T-cell (primary cell): ENCODE measurements at regions not wholly inside any gene's neighbourhood (a gene's known extent, or its start where the extent isn't known, plus 50 kb on each side); places are given as distances from the start of the nearest gene placed in this dataset.

Source experiments
- ATAC-seq, 4 experiments: fragments of 200-7000 bp in 3 of 4; fragments of 150-1000 bp in 1 of 4; cut with Tn5 transposase; replicated peaks in 1 of 4; 1 replicate in 3 of 4; 2 replicates in 1 of 4; pipeline ENCODE4 v1.10.0; 2021; ENCODE audit warnings: moderate library complexity in 3 of 4, mild to moderate bottlenecking in 2 of 4, moderate number of reproducible peaks in 1 of 4
- CTCF ChIA-PET, 2 donors: fragments of 300-600 bp; sonication (Branson Sonifier 250); formaldehyde crosslinking; loops; one replicate each; lab custom pipeline; 2022; ENCODE audit warnings: antibody characterized with exemption in 2 of 2; lab: Charles Lee
- POLR2A ChIA-PET, 2 donors: fragments of 300-600 bp; sonication (Branson Sonifier 250); formaldehyde crosslinking; loops; one replicate each; lab custom pipeline; 2022; ENCODE audit warnings: antibody characterized with exemption in 2 of 2; lab: Charles Lee
- DNase-seq, 35 experiments: peaks; one replicate each; pipeline versions ENCODE4 v3.0.0 to v3.0.0-alpha.2; 2013 to 2023
- H3K27ac ChIP-seq: one replicate; pipeline ENCODE4 v1.5.1; 2013; ENCODE audit warnings: low read length
- H3K27me3 ChIP-seq, 2 experiments: replicated peaks in 1 of 2; 1 replicate in 1 of 2; 2 replicates in 1 of 2; pipeline versions ENCODE4 v1.6.1 to v1.7.0; 2013; ENCODE audit warnings: low read length in 1 of 2, mixed read lengths in 1 of 2; ENCODE audit not compliant: control insufficient read depth in 2 of 2, insufficient read depth in 2 of 2; ENCODE audit errors: extremely low read depth in 1 of 2
- H3K36me3 ChIP-seq, 2 donors: 1 replicate in 1 of 2; 2 replicates in 1 of 2; pipeline versions ENCODE4 v1.6.1 to v1.7.0; 2013; ENCODE audit warnings: low read length in 1 of 2; ENCODE audit not compliant: control insufficient read depth in 2 of 2, insufficient read depth in 1 of 2; ENCODE audit errors: extremely low read depth in 1 of 2
- H3K4me1 ChIP-seq, 2 experiments: 1 replicate in 1 of 2; 2 replicates in 1 of 2; pipeline versions ENCODE4 v1.6.1 to v1.7.0; 2013; ENCODE audit warnings: low read length in 2 of 2, mixed read lengths in 1 of 2; ENCODE audit not compliant: insufficient read depth in 2 of 2, control insufficient read depth in 1 of 2; ENCODE audit errors: extremely low read depth in 1 of 2
- H3K4me3 ChIP-seq, 2 donors: 1 replicate in 1 of 2; 2 replicates in 1 of 2; pipeline versions ENCODE4 v1.5.1 to v1.7.0; 2013; ENCODE audit warnings: mild to moderate bottlenecking in 2 of 2, low read length in 1 of 2, moderate library complexity in 1 of 2; ENCODE audit not compliant: control insufficient read depth in 1 of 2; ENCODE audit errors: extremely low read depth in 1 of 2
- H3K9me3 ChIP-seq: 2 replicates; pipeline ENCODE4 v1.7.0; 2013
- H3K27ac Mint-ChIP-seq, 2 donors: one replicate each; pipeline ENCODE4 v1.8.0; 2020 to 2021; ENCODE audit warnings: mild to moderate bottlenecking in 2 of 2, mixed read lengths in 2 of 2
- H3K27me3 Mint-ChIP-seq, 2 donors: one replicate each; pipeline ENCODE4 v1.8.0; 2021 to 2022; ENCODE audit warnings: mixed read lengths in 2 of 2
- H3K36me3 Mint-ChIP-seq: one replicate; pipeline ENCODE4 v1.8.0; 2021; ENCODE audit warnings: mixed read lengths
- H3K4me1 Mint-ChIP-seq, 3 donors: one replicate each; pipeline ENCODE4 v1.8.0; 2020 to 2022; ENCODE audit warnings: mixed read lengths in 3 of 3, mild to moderate bottlenecking in 1 of 3
- H3K4me3 Mint-ChIP-seq, 3 donors: one replicate each; pipeline ENCODE4 v1.8.0; 2020 to 2022; ENCODE audit warnings: mild to moderate bottlenecking in 3 of 3, mixed read lengths in 3 of 3, moderate library complexity in 3 of 3
- H3K9me3 Mint-ChIP-seq, 3 donors: one replicate each; pipeline ENCODE4 v1.8.0; 2020 to 2022; ENCODE audit warnings: mixed read lengths in 3 of 3
- WGBS: methylation state at CpG from one replicate; pipeline ENCODE4 v1.1.5; 2013; ENCODE audit warnings: missing lambda C conversion rate; ENCODE audit not compliant: insufficient coverage; 5-methylcytosine and 5-hydroxymethylcytosine counted together

GRCh38 chr18:73897517-73897916 lies 250.1 kb downstream of the FBXO15 start:
- ChIA-PET POLR2A (interaction anchor here in 1 of 2 donors (0.6 kb wide), 1 partner anchor 10 kb away, joined by 3 read pairs; no protein-coding TSS in a partner anchor), CTCF (no interaction called here)
- DNase-seq (no peak), ATAC-seq (no peak)
- H3K4me1 ChIP-seq = no peaks in the 10 kb centered on the region
- no peaks in the 10 kb centered on the region for H3K4me1 Mint-ChIP-seq
- no peaks in the 10 kb centered on the region for H3K9me3 ChIP-seq
- WGBS = no CpG with 5 or more reads among the region's 1 CpG
- H3K27me3 ChIP-seq = no peaks in the 10 kb centered on the region
- no peak overlapping the region for H3K4me3 Mint-ChIP-seq
- no peak overlapping the region for H3K27ac Mint-ChIP-seq
- no peak overlapping the region for H3K27ac ChIP-seq
- no peaks in the 10 kb centered on the region for H3K36me3 Mint-ChIP-seq
- H3K27me3 Mint-ChIP-seq = no peaks in the 10 kb centered on the region
- H3K9me3 Mint-ChIP-seq = no peaks in the 10 kb centered on the region
- no peaks in the 10 kb centered on the region for H3K36me3 ChIP-seq
- no peak overlapping the region for H3K4me3 ChIP-seq

- WGBS = no CpG with 5 or more reads among the region's 3 CpGs
- ATAC-seq = no peak
- POLR2A ChIA-PET = no interaction called here
- no peaks in the 10 kb centered on the region for H3K36me3 ChIP-seq
- Mint-ChIP-seq H3K4me1 (no peaks in the 10 kb centered on the region), H3K27me3 (no peaks in the 10 kb centered on the region), H3K27ac (no peak overlapping the region), H3K9me3 (no peaks in the 10 kb centered on the region), H3K36me3 (no peaks in the 10 kb centered on the region), H3K4me3 (no peak overlapping the region)
- DNase-seq = no peak
- no peaks in the 10 kb centered on the region for H3K9me3 ChIP-seq
- H3K4me1 ChIP-seq = no peaks in the 10 kb centered on the region
- CTCF ChIA-PET = no interaction called here
- H3K4me3 ChIP-seq = no peak overlapping the region
- no peak overlapping the region for H3K27ac ChIP-seq
- H3K27me3 ChIP-seq = peaks cover 0 to under 1% of the 10 kb centered on the region in 2 experiments
Observed at GRCh38 chr18:73896685-73897084, 250.9 kb downstream of the FBXO15 start.

- no peaks in the 10 kb centered on the region for H3K9me3 Mint-ChIP-seq
- H3K4me3 Mint-ChIP-seq = no peak overlapping the region
- H3K27me3 ChIP-seq = peaks cover 0 to 5% of the 10 kb centered on the region in 2 experiments
- no peak overlapping the region for H3K27ac ChIP-seq
- H3K9me3 ChIP-seq = no peaks in the 10 kb centered on the region
- no peaks in the 10 kb centered on the region for H3K36me3 ChIP-seq
- no peaks in the 10 kb centered on the region for H3K36me3 Mint-ChIP-seq
- CTCF ChIA-PET = interaction anchor here in 1 of 2 donors (0.6 kb wide), 2 partner anchors 25 to 72 kb away, joined by 3 to 4 read pairs; no protein-coding TSS in a partner anchor
- no peak overlapping the region for H3K27ac Mint-ChIP-seq
- H3K4me1 ChIP-seq = no peaks in the 10 kb centered on the region
- DNase-seq = no peak
- 20% methylated on average over 1 of the region's 4 CpGs for WGBS
- H3K4me1 Mint-ChIP-seq = no peaks in the 10 kb centered on the region
- POLR2A ChIA-PET = no interaction called here
- H3K4me3 ChIP-seq = no peak overlapping the region
- peaks cover 0 to under 1% of the 10 kb centered on the region in 2 donors for H3K27me3 Mint-ChIP-seq
- no peak for ATAC-seq
Observed at GRCh38 chr18:73895701-73896100, 251.9 kb downstream of the FBXO15 start.

GRCh38 chr18:73893880-73894279 lies 253.8 kb downstream of the FBXO15 start:
- Histone ChIP-seq H3K27ac (no peak overlapping the region), H3K27me3 (peaks cover 0 to 6% of the 10 kb centered on the region in 2 experiments), H3K36me3 (no peaks in the 10 kb centered on the region), H3K4me3 (no peak overlapping the region), H3K9me3 (no peaks in the 10 kb centered on the region), H3K4me1 (no peaks in the 10 kb centered on the region)
- ATAC-seq = no peak
- ChIA-PET CTCF (no interaction called here), POLR2A (no interaction called here)
- Mint-ChIP-seq H3K27me3 (peaks cover 0 to 3% of the 10 kb centered on the region in 2 donors), H3K27ac (no peak overlapping the region), H3K9me3 (no peaks in the 10 kb centered on the region), H3K4me1 (no peaks in the 10 kb centered on the region), H3K4me3 (no peak overlapping the region), H3K36me3 (no peaks in the 10 kb centered on the region)
- WGBS = 13% methylated on average over 1 of the region's 3 CpGs
- DNase-seq = no peak

- ChIA-PET CTCF (no interaction called here), POLR2A (no interaction called here)
- peaks cover 0 to 6% of the 10 kb centered on the region in 2 experiments for H3K27me3 ChIP-seq
- Mint-ChIP-seq H3K27me3 (peaks cover 0 to 3% of the 10 kb centered on the region in 2 donors), H3K4me1 (no peaks in the 10 kb centered on the region), H3K4me3 (no peak overlapping the region), H3K36me3 (no peaks in the 10 kb centered on the region), H3K27ac (no peak overlapping the region), H3K9me3 (no peaks in the 10 kb centered on the region)
- DNase-seq = no peak
- no peak overlapping the region for H3K4me3 ChIP-seq
- WGBS = 79% methylated on average over 14 of the region's 20 CpGs
- H3K36me3 ChIP-seq = no peaks in the 10 kb centered on the region
- H3K9me3 ChIP-seq = no peaks in the 10 kb centered on the region
- no peak for ATAC-seq
- no peaks in the 10 kb centered on the region for H3K4me1 ChIP-seq
- no peak overlapping the region for H3K27ac ChIP-seq
Observed at GRCh38 chr18:73891572-73892421, 255.8 kb downstream of the FBXO15 start.

- no peaks in the 10 kb centered on the region for H3K9me3 Mint-ChIP-seq
- Histone ChIP-seq H3K4me1 (no peaks in the 10 kb centered on the region), H3K27me3 (peaks cover 0 to 10% of the 10 kb centered on the region in 2 experiments), H3K27ac (no peak overlapping the region), H3K36me3 (no peaks in the 10 kb centered on the region), H3K4me3 (no peak overlapping the region), H3K9me3 (no peaks in the 10 kb centered on the region)
- ChIA-PET POLR2A (no interaction called here), CTCF (no interaction called here)
- H3K4me3 Mint-ChIP-seq = no peak overlapping the region
- 80% methylated on average over 4 of the region's 6 CpGs for WGBS
- H3K27me3 Mint-ChIP-seq = peaks cover 0 to 3% of the 10 kb centered on the region in 2 donors
- no peak for ATAC-seq
- no peak for DNase-seq
- H3K36me3 Mint-ChIP-seq = no peaks in the 10 kb centered on the region
- H3K27ac Mint-ChIP-seq = no peak overlapping the region
- H3K4me1 Mint-ChIP-seq = no peaks in the 10 kb centered on the region
Observed at GRCh38 chr18:73888565-73888964, 259.1 kb downstream of the FBXO15 start.
